ENCODE measurements at regions not wholly inside any gene's neighbourhood (a gene's known extent, or its start where the extent isn't known, plus 50 kb on each side); places are given as distances from the start of the nearest gene placed in this dataset.

DNA sequence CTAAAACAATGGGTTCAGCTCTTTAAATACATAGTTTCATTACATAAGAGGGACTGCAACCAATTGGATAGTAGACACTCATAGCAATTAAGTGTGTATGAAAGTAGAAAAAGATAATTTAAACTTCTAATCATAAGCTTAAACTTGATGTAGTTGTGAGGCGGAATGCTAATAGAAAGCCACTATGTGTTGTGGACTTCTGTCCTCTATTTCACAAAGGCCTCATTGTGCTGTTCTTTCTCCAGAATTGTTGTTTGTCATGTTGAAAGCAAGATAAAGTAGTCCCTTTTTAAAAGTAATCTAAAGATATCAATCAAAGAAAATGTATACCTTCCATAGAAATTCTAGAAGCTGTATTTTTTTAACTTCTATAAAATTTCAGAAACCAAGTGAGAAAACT is 329.4 kb downstream of the KLHL4 start:
- Histone ChIP-seq H2AFZ (ENCODE audit: low read length) (no peak overlapping the region), H4K20me1 (ENCODE audit: insufficient read depth, low read length) (no peaks in the 10 kb centered on the region), H3K4me2 (ENCODE audit: low read length) (no peak overlapping the region), H3K79me2 (ENCODE audit: insufficient read depth, low read depth, low read length) (no peaks in the 10 kb centered on the region), H3K27ac (ENCODE audit: low read depth, low read length, poor library complexity, severe bottlenecking) (no peak overlapping the region), H3K9me2 (ENCODE audit: insufficient read depth, low read length) (no peaks in the 10 kb centered on the region), H3K36me3 (ENCODE audit: insufficient read depth, low read length) (no peaks in the 10 kb centered on the region), H3K9me3 (ENCODE audit: low read length) (no peaks in the 10 kb centered on the region), H3K4me3 (ENCODE audit: low read depth, low read length, poor library complexity, severe bottlenecking) (no peak overlapping the region), H3K4me1 (ENCODE audit: insufficient read depth, low read length, poor library complexity, severe bottlenecking) (no peaks in the 10 kb centered on the region)
- ChIA-PET POLR2A (no interaction called here), CTCF (ENCODE audit: unreplicated experiment) (no interaction called here)
- intact Hi-C loops (cut with micrococcal nuclease; ENCODE audit: unreplicated experiment): no loop called here
- BruUV-seq (replicated peaks): no TSS peak
- TF ChIP-seq, protein P1, sequence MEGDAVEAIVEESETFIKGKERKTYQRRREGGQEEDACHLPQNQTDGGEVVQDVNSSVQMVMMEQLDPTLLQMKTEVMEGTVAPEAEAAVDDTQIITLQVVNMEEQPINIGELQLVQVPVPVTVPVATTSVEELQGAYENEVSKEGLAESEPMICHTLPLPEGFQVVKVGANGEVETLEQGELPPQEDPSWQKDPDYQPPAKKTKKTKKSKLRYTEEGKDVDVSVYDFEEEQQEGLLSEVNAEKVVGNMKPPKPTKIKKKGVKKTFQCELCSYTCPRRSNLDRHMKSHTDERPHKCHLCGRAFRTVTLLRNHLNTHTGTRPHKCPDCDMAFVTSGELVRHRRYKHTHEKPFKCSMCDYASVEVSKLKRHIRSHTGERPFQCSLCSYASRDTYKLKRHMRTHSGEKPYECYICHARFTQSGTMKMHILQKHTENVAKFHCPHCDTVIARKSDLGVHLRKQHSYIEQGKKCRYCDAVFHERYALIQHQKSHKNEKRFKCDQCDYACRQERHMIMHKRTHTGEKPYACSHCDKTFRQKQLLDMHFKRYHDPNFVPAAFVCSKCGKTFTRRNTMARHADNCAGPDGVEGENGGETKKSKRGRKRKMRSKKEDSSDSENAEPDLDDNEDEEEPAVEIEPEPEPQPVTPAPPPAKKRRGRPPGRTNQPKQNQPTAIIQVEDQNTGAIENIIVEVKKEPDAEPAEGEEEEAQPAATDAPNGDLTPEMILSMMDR (conservative IDR thresholded peaks at IDR 0.05; ENCODE audit: low read length): no peak
- TF ChIP-seq EZH2phosphoT487 (IDR thresholded peaks at IDR 0.05; ENCODE audit: borderline replicate concordance, low read depth, low read length): no peak
- DNase-seq (ENCODE audit: low spot score): no peak

GRCh38 chrX:87873347-87873941 is 355.8 kb downstream of the KLHL4 start:
- POLR2A ChIA-PET: no interaction called here
- no peak for DNase-seq (ENCODE audit: low spot score)

GRCh38 chrX:87874043-87874442 is 356.4 kb downstream of the KLHL4 start:
- Histone ChIP-seq H3K4me3 (ENCODE audit: low read depth, low read length, poor library complexity, severe bottlenecking) (no peak overlapping the region), H3K27ac (ENCODE audit: low read depth, low read length, poor library complexity, severe bottlenecking) (no peak overlapping the region), H3K9me2 (ENCODE audit: insufficient read depth, low read length) (no peaks in the 10 kb centered on the region), H2AFZ (ENCODE audit: low read length) (no peak overlapping the region), H3K4me2 (ENCODE audit: low read length) (no peak overlapping the region), H3K36me3 (ENCODE audit: insufficient read depth, low read length) (no peaks in the 10 kb centered on the region), H3K4me1 (ENCODE audit: insufficient read depth, low read length, poor library complexity, severe bottlenecking) (no peaks in the 10 kb centered on the region), H3K79me2 (ENCODE audit: insufficient read depth, low read depth, low read length) (no peaks in the 10 kb centered on the region), H3K9me3 (ENCODE audit: low read length) (no peaks in the 10 kb centered on the region), H4K20me1 (ENCODE audit: insufficient read depth, low read length) (no peaks in the 10 kb centered on the region)
- intact Hi-C loops (cut with micrococcal nuclease; ENCODE audit: unreplicated experiment): no loop called here
- CTCF ChIA-PET (ENCODE audit: unreplicated experiment): no interaction called here
- no TSS peak for BruUV-seq (replicated peaks)
- TF ChIP-seq EZH2phosphoT487 (IDR thresholded peaks at IDR 0.05; ENCODE audit: borderline replicate concordance, low read depth, low read length): no peak
- TF ChIP-seq, protein P1 (conservative IDR thresholded peaks at IDR 0.05; ENCODE audit: low read length): no peak
- POLR2A ChIA-PET: no interaction called here
- no peak for DNase-seq (ENCODE audit: low spot score)

More at GRCh38 chrX:87873347-87873941, 355.8 kb downstream of the KLHL4 start:
- no peak overlapping the region for H3K27ac ChIP-seq (ENCODE audit: low read depth, low read length, poor library complexity, severe bottlenecking)
- no peak overlapping the region for H3K4me2 ChIP-seq (ENCODE audit: low read length)
- no peaks in the 10 kb centered on the region for H3K9me2 ChIP-seq (ENCODE audit: insufficient read depth, low read length)
- intact Hi-C loops (cut with micrococcal nuclease; ENCODE audit: unreplicated experiment): no loop called here
- H4K20me1 ChIP-seq (ENCODE audit: insufficient read depth, low read length): no peaks in the 10 kb centered on the region
- BruUV-seq (replicated peaks): no TSS peak
- no peak overlapping the region for H2AFZ ChIP-seq (ENCODE audit: low read length)
- H3K79me2 ChIP-seq (ENCODE audit: insufficient read depth, low read depth, low read length): no peaks in the 10 kb centered on the region
- TF ChIP-seq EZH2phosphoT487 (IDR thresholded peaks at IDR 0.05; ENCODE audit: borderline replicate concordance, low read depth, low read length): no peak
- TF ChIP-seq, protein P1 (conservative IDR thresholded peaks at IDR 0.05; ENCODE audit: low read length): no peak
- H3K36me3 ChIP-seq (ENCODE audit: insufficient read depth, low read length): no peaks in the 10 kb centered on the region
- CTCF ChIA-PET (ENCODE audit: unreplicated experiment): no interaction called here
- H3K9me3 ChIP-seq (ENCODE audit: low read length): no peaks in the 10 kb centered on the region
- no peaks in the 10 kb centered on the region for H3K4me1 ChIP-seq (ENCODE audit: insufficient read depth, low read length, poor library complexity, severe bottlenecking)
- H3K4me3 ChIP-seq (ENCODE audit: low read depth, low read length, poor library complexity, severe bottlenecking): no peak overlapping the region

All from OCI-LY7 (cell line).